OCI-LY1 (cell line): ENCODE measurements at regions not wholly inside any gene's neighbourhood (a gene's known extent, or its start where the extent isn't known, plus 50 kb on each side); places are given as distances from the start of the nearest gene placed in this dataset.

ENCODE experiments used
- EZH2 ChIP-seq: fragments of 200-600 bp; sonication (generic), shearing (Covaris generic); IDR thresholded peaks from 2 replicates; pipeline ENCODE4 v1.8.0; 2017; ENCODE audit warnings: borderline replicate concordance, mixed run types, mild to moderate bottlenecking, antibody characterized with exemption, low read length, moderate library complexity, mixed read lengths
- TF ChIP-seq, protein P1 (sequence below): fragments of 200-600 bp; sonication (generic), shearing (Covaris generic); IDR thresholded peaks from 2 replicates; pipeline ENCODE4 v1.5.1; 2017; ENCODE audit warnings: mild to moderate bottlenecking, antibody characterized with exemption, low read length, moderate library complexity, mixed read lengths

DNA sequence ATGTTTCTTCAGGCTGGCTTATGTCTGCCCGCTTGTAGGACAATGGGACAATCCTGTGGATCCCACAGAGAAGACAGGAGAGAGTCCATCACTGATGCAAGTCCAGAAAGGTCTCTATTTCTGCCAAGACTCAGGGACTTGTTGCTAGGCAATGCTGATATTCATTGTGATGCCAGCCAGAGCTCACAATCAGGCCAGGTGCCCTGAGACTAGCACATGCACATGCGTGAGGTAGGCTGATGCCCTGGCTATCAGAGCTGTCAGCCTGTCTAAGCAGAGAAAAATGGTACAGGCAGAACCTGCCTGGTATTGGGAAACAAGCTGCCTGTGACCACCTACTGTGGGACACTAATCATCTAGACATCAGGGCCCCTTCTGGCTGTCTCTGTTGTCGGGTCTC, 638.7 kb upstream of the TSPY4 start:
- TF ChIP-seq, protein P1, sequence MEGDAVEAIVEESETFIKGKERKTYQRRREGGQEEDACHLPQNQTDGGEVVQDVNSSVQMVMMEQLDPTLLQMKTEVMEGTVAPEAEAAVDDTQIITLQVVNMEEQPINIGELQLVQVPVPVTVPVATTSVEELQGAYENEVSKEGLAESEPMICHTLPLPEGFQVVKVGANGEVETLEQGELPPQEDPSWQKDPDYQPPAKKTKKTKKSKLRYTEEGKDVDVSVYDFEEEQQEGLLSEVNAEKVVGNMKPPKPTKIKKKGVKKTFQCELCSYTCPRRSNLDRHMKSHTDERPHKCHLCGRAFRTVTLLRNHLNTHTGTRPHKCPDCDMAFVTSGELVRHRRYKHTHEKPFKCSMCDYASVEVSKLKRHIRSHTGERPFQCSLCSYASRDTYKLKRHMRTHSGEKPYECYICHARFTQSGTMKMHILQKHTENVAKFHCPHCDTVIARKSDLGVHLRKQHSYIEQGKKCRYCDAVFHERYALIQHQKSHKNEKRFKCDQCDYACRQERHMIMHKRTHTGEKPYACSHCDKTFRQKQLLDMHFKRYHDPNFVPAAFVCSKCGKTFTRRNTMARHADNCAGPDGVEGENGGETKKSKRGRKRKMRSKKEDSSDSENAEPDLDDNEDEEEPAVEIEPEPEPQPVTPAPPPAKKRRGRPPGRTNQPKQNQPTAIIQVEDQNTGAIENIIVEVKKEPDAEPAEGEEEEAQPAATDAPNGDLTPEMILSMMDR, result no peak
- no peak for TF ChIP-seq EZH2
